ENCODE measurements at regions not wholly inside any gene's neighbourhood (a gene's known extent, or its start where the extent isn't known, plus 50 kb on each side); places are given as distances from the start of the nearest gene placed in this dataset.

DNA sequence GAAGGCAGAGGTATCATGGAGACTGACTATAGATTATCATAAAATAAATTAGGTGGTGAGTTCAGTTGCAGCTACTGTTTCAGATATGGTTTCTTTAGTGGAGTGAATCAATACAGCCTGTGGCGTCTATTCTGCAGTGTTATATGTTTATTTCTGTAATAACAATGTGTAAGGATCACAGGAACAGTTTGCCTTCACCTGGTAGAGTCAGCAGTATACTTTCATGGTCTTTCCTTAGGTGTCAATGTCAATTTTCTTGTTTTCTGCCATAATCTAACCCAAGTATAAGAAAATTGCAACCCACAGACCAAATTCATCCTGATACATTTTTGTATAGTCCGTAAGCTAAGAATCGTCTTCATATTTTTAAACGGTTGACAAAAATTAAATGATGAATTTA, 140.4 kb upstream of the ATF7IP start:
- TF ChIP-seq EP300 (IDR thresholded peaks at IDR 0.05) = no peak
- TF ChIP-seq POLR2AphosphoS5 (IDR thresholded peaks at IDR 0.05) = no peak

Measured in esophagus muscularis mucosa (tissue), 3 donors.